ENCODE measurements at regions not wholly inside any gene's neighbourhood (a gene's known extent, or its start where the extent isn't known, plus 50 kb on each side); places are given as distances from the start of the nearest gene placed in this dataset.

GRCh38 chr6:168155821-168156741 is 77.1 kb upstream of the FRMD1 start:
- TF ChIP-seq CTCF (conservative IDR thresholded peaks at IDR 0.05; ENCODE audit: low read depth, low read length) (no peak), CHD1 (IDR thresholded peaks at IDR 0.05; ENCODE audit: low read depth, low read length) (no peak), RFX5 (IDR thresholded peaks at IDR 0.05; ENCODE audit: low read depth, low read length) (no peak), CEBPB (IDR thresholded peaks at IDR 0.05; ENCODE audit: low read depth, low read length) (no peak), FOS (IDR thresholded peaks at IDR 0.05; ENCODE audit: low read depth, low read length) (no peak), POLR2A (IDR thresholded peaks at IDR 0.05; ENCODE audit: low read depth, low read length) (no peak), BHLHE40 (IDR thresholded peaks at IDR 0.05; ENCODE audit: low read depth, low read length) (no peak), USF2 (IDR thresholded peaks at IDR 0.05; ENCODE audit: low read depth, low read length) (no peak), RAD21 (IDR thresholded peaks at IDR 0.05; ENCODE audit: low read length) (no peak)

All from IMR-90 (cell line).